ENCODE measurements at regions not wholly inside any gene's neighbourhood (a gene's known extent, or its start where the extent isn't known, plus 50 kb on each side); places are given as distances from the start of the nearest gene placed in this dataset.
"Not testable (repeated sequence)": the region's sequence is repeated elsewhere in the genome, so short reads cannot be mapped to it uniquely, and the experiment has no call there.

DNA sequence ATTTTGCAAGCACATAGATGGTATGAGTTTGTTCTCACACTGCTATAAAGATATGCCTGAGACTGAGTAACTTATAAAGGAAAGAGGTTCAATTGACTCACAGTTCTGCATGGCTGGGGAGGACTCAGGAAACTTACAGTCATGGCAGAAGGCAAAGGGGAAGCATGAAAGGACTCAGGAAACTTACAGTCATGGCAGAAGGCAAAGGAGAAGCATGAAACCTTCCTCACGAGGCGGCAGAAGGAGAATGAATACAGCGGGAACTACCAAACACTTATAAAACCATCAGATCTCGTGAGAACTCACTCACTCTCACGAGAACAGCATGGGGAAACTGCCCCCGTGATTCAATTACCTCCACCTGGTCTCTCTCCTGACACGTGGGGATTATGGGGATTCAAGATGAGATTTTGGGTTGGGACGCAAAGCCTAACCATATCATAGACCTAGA lies 101.9 kb upstream of the NCOR2 start:
- DNase-seq = not testable (repeated sequence)

- no peak for DNase-seq
Measured at GRCh38 chr12:124668602-124669001, 101.2 kb upstream of the NCOR2 start.

- DNase-seq = no peak
Measured at GRCh38 chr12:124667506-124668326, 100.3 kb upstream of the NCOR2 start.

- no peak for DNase-seq
Measured at GRCh38 chr12:124666722-124667259, 99.4 kb upstream of the NCOR2 start.

DNA sequence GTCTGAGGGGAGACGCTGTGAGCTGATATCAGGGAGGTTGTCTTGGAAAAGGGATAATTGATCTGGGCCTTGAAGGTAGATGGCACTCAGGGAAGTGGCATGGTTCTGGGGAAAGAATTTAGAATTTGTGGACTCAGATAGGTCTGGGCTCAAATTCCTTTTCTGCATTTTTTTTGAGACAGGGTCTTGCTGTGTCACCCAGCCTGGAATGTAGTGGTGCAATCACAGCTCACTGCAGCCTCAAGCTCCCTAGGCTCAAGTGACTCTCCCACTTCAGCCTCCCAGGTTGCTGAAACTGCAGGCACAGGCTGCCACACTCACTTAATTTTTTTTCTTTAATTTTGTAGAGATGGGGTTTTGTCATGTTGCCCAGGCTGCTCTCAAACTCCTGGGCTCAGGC lies 98.1 kb upstream of the NCOR2 start:
- no peak for DNase-seq

DNA sequence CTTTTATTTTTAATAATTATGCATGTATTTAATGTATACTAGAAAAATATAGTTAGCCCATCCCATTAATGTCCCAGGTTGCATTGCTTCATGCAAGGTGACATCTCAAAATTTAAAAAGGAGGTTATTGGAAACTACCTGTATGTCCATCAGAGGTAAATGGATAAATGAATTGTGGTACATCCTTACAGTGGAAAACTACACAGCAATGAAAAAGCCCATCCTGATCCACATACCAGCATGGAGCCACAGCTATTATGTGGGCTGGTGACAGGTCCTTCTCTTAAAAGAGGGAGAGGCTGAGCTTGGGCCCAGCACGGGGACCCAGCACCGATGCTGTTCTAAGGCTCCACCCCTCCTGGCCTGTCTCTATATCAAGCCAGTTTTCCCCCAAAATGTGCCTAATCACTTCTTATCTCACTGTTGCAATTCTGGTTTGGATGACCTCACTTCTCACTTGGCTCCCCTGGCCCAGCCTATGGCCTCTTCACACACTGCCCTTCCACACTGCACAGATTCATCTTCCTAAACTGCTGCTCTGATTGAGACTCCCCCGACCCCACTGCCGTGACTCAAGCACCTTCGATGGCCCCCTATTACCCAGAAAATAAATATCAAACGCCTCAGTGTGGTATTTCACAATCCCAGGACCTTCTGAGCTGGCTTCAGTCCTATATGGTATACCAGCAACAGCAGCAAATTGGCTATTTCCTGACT lies 97.1 kb upstream of the NCOR2 start:
- no peak for DNase-seq

GRCh38 chr12:124663771-124664366 lies 96.5 kb upstream of the NCOR2 start:
- DNase-seq = no peak

- DNase-seq = no peak
Measured at GRCh38 chr12:124663206-124663605, 95.8 kb upstream of the NCOR2 start.

DNA sequence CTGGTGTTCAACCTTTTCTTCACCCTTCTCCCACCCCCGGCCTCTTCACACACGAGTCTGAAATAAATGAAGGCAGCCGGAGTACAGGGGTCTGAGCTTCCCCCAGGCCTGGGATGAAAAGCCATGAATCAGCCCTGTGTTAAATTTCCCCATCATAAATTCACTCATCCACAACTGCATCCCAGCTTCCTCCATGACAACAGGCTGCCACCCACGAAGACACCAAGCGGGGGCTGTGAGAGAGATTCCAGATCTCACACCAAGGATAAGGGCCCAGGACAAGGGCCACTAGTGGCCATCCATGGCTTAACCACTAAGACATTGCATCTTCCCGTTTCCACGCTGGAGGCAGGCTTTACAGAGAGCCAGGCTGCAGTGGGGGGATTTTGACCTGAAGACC lies 93.9 kb upstream of the NCOR2 start:
- no peak for DNase-seq

DNA sequence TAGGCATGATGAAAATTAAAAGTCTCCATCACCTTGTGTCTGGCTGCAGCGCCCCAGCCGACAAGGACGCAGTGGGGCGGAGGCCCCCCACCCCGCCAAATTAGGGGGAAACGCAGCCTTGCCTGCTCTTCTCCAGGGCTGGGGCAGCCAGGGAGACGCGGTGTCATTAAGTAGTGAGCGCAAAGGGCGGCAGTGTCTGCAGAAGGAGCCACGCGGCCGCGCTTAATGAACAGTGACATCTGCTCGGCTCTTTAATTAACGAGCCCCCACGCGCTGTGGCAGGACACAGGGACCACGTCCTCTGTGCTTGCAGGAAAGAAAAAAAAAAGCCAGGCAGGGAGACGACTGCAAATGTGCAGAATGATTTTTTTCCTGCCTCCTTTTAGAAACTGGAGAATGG lies 93.4 kb upstream of the NCOR2 start:
- DNase-seq = no peak

DNA sequence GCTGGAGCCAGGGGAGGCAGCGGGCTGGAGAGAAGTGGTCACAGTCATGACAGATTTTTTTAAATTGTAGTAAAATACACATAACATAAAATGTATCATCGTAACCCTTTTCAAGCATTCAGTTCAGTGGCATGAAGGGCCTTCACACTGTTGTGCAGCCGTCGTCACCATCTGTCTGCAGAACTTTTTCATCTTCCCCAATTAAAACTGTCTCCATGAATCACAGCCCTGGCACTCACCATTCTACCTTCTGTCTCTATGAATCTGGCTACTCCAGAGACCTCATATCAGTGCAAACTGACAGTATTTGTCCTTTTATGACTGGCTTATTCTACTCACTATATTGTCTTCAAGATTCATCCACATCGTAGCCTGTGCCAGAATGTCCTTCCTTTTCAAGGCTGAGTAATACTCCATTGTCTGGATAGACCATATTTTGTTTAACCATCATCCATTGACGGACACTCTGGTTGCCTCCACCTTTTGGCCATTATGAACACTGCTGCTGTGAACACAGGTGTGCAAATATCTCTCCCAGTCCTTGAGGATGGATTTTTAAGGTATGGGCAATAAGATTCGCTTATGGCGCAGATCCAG lies 91.5 kb upstream of the NCOR2 start:
- DNase-seq = no peak

- DNase-seq = no peak
Measured at GRCh38 chr12:124658302-124658701, 90.9 kb upstream of the NCOR2 start.

DNA sequence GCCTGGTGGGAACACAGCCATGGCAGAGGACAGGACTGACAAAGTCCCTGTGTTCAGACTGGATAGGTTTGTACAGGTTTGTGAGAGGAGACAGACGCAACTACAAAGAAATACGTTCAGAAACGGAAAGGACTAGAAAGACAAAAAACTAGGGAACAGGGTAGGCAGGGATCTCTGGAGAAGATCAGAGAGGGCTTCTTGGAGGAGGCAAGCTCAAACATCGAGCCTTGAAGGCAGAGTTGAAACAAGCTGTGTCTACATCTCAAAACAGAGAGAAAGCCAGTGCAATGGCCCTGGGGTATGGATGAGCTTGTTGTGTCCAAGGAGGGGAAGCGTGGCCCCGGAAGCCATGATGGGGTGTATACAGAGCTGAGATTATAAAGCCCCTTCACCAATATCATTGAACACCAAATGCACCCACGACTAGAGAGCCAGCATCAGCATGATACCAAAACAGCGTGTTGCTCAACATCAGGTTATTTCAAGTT lies 89.6 kb upstream of the NCOR2 start:
- DNase-seq = no peak

GRCh38 chr12:124655698-124656516 lies 88.5 kb upstream of the NCOR2 start:
- peak; percentile 72 to 79 for DNase-seq

DNA sequence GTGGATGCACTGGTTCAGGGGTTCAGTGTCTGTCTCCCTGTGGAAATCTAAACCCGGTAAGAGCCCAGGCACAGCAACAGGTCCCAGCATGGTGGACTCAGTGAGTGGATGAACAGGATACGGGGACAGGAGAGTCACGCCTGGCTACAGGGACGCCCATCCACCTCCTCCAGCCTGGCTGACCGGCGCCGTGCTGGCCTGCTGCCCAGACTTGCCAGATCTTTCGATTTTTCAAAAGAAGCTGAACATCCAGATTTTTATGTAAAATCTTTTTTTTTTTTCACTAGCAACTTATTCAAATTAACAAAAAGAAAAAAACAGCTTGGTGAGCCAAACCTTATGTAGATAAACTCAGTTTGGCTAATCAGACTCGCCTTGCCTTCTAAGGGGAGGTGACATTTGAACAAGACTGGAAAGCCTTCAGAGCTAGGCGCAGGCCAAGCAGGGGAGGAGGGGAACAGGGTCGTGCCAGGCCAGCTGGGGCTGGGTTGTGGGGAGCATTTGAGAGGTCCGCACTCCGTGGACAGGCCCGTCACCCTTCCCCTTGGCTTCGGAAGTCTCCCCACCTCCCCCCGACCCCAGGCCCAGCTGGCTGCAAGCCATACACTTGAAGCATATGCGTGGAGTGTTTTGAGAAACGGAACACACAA lies 87.8 kb upstream of the NCOR2 start:
- peak; percentile 73 to 79 for DNase-seq

GRCh38 chr12:124654666-124655047 lies 87.2 kb upstream of the NCOR2 start:
- peak in 1 of 2 experiments; percentile 59 for DNase-seq

GRCh38 chr12:124653169-124653931 lies 85.9 kb upstream of the NCOR2 start:
- no peak for DNase-seq

- DNase-seq = no peak
Measured at GRCh38 chr12:124652661-124653060, 85.2 kb upstream of the NCOR2 start.

DNA sequence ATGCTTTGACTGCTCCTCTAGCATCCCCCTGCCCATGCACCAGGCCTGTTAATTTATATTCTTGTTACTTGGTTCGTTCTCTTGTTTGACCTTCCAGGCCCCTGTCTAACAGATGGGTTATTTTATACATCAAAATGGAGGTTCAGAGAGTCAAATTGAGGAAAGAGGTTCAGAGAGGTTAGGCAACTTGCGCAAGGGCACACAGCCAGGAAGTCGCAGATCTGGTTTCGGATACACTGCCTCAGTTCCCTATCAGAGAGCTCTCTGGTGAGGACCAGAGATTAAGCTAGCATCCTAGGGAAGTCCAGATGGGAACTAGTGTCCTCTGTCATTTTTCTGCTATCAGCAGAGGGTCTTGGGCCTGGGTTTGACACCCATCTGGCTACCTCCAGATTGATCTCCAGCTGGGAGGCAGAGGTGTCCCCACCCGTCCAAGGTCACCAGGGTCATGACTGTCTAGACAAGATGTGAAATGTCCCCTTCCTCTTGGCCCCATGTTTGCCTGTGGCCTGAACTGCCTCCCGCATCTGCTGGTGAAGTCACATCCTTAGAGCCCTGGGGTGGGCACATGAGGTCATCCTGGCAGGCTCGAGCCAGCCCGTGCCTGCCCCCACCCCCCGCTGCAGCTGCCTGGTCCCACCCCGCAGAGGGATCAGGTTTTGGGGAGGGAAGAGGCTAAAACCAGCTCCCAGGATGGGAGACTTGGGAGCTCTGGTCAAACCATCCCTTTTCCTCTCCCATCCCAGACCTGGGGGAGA lies 84.3 kb upstream of the NCOR2 start:
- DNase-seq = peak in 1 of 2 experiments; percentile 20

- DNase-seq = peak; percentile 25 to 57
Measured at GRCh38 chr12:124650912-124651311, 83.5 kb upstream of the NCOR2 start.
